Coronary artery (tissue), 2 donors: ENCODE measurements at regions not wholly inside any gene's neighbourhood (a gene's known extent, or its start where the extent isn't known, plus 50 kb on each side); places are given as distances from the start of the nearest gene placed in this dataset.

ENCODE experiments used
- DNase-seq: peaks from one replicate; pipeline ENCODE4 v3.0.0-alpha.2; 2017; ENCODE audit warnings: low spot score
- H3K27ac ChIP-seq, 2 donors: fragments of 200-600 bp; sonication (generic); one replicate each; pipeline ENCODE4 v1.5.1; 2016 to 2019
- H3K4me3 ChIP-seq: fragments of 200-600 bp; sonication (generic); 2 replicates; pipeline ENCODE4 v1.5.1; 2016; ENCODE audit warnings: mild to moderate bottlenecking, moderate library complexity
- CTCF ChIP-seq: fragments of 200-600 bp; sonication (generic); IDR thresholded peaks from one replicate; pipeline ENCODE4 v1.5.1; 2019; ENCODE audit warnings: antibody characterized with exemption

- no peak for DNase-seq
- H3K27ac ChIP-seq = no peak overlapping the region
- no peak overlapping the region for H3K4me3 ChIP-seq
- TF ChIP-seq CTCF = no peak
These were observed 56.6 kb upstream of the C4orf54 start for GRCh38 chr4:99714179-99714578.

GRCh38 chr4:99712530-99712929, 54.9 kb upstream of the C4orf54 start:
- TF ChIP-seq CTCF = no peak
- DNase-seq = no peak
- H3K4me3 ChIP-seq = no peak overlapping the region
- no peak overlapping the region for H3K27ac ChIP-seq

- Histone ChIP-seq H3K4me3 (no peak overlapping the region), H3K27ac (no peak overlapping the region)
- no peak for TF ChIP-seq CTCF
- no peak for DNase-seq
These were observed 54.5 kb upstream of the C4orf54 start for GRCh38 chr4:99712099-99712498.

- H3K27ac ChIP-seq = no peak overlapping the region
- DNase-seq = no peak
- no peak for TF ChIP-seq CTCF
- no peak overlapping the region for H3K4me3 ChIP-seq
These were observed 54.0 kb upstream of the C4orf54 start for GRCh38 chr4:99711657-99712056.

GRCh38 chr4:99710681-99711345, 53.2 kb upstream of the C4orf54 start:
- TF ChIP-seq CTCF = no peak
- Histone ChIP-seq H3K27ac (no peak overlapping the region), H3K4me3 (no peak overlapping the region)
- DNase-seq = no peak

- H3K27ac ChIP-seq = no peak overlapping the region
- DNase-seq = no peak
- TF ChIP-seq CTCF = no peak
- H3K4me3 ChIP-seq = no peak overlapping the region
These were observed 52.4 kb upstream of the C4orf54 start for GRCh38 chr4:99710020-99710419.

GRCh38 chr4:99708551-99708950, 50.9 kb upstream of the C4orf54 start:
- Histone ChIP-seq H3K27ac (no peak overlapping the region), H3K4me3 (no peak overlapping the region)
- DNase-seq = no peak
- TF ChIP-seq CTCF = no peak
